KOPT-K1 (cell line): ENCODE measurements at regions not wholly inside any gene's neighbourhood (a gene's known extent, or its start where the extent isn't known, plus 50 kb on each side); places are given as distances from the start of the nearest gene placed in this dataset.

Experiments
- H3K27ac ChIP-seq: fragments of 200-600 bp; sonication (generic); 2 replicates; pipeline ENCODE4 v1.5.1; 2016; ENCODE audit warnings: antibody characterized with exemption, mild to moderate bottlenecking, low read depth, low read length; ENCODE audit not compliant: poor library complexity, severe bottlenecking
- H3K36me3 ChIP-seq: fragments of 200-600 bp; sonication (generic); 2 replicates; pipeline ENCODE4 v1.5.1; 2017; ENCODE audit warnings: antibody characterized with exemption, mild to moderate bottlenecking, low read length, moderate library complexity; ENCODE audit not compliant: insufficient read depth
- H3K9me3 ChIP-seq: fragments of 200-600 bp; sonication (generic); 2 replicates; pipeline ENCODE4 v1.5.1; 2017; ENCODE audit warnings: antibody characterized with exemption, low read length, mild to moderate bottlenecking; ENCODE audit not compliant: insufficient read depth, poor library complexity, severe bottlenecking

DNA sequence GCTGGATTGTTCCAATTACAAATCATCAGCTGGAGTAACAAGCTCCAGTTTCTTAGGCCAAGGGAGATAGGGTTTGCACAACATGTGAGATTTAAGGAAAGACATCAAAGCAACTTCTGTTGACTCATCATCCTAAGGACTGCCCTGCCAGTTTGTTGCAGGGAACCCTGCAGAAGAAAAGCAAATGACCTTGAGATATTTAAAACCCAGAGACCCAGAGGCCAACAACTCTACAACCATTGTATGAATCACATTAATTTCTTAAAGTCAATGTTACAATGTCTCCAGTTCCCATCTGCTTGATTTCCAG lies 491.8 kb upstream of the ACVR2A start:
- H3K36me3 ChIP-seq, result no peaks in the 10 kb centered on the region
- H3K27ac ChIP-seq, result no peak overlapping the region
- H3K9me3 ChIP-seq, result no peaks in the 10 kb centered on the region

DNA sequence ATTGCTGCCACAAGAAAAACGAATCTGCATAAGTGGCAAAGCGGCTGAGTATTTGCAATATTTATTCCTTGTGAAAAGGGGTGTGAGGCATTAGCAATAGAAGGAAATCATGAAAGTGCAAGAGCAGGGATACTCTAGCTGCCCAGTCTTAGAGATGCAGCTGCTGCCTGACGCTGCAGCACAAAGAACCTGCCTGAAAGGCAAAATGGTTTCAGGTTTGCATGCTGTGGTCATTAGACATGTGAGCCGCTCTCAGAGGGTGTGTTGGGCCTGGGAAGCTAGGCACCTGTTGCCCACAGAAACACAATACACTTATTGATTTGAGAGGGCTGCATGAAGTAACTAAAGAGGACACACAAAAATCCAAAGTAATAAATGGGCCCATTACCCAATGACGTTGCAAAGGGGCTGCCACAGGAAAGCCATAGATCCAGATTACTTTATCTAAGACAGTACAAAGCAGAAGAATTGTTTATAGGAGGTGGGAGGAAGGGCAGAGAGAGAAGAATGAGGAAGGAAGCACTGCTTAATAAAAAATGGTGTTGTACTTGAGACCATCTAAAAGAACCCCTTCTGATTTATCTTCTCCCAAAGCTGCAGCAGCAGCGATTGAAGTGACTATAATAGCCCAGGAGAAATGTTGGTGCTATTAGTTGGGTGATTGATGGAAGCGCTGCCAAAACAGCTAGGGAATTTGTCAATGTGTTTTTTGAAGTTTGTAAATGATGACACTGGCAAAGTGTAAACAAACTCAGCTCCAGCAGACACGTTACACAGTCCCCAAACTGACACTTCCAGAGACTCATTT lies 492.4 kb upstream of the ACVR2A start:
- Histone ChIP-seq H3K9me3 (no peaks in the 10 kb centered on the region), H3K27ac (no peak overlapping the region), H3K36me3 (no peaks in the 10 kb centered on the region)

DNA sequence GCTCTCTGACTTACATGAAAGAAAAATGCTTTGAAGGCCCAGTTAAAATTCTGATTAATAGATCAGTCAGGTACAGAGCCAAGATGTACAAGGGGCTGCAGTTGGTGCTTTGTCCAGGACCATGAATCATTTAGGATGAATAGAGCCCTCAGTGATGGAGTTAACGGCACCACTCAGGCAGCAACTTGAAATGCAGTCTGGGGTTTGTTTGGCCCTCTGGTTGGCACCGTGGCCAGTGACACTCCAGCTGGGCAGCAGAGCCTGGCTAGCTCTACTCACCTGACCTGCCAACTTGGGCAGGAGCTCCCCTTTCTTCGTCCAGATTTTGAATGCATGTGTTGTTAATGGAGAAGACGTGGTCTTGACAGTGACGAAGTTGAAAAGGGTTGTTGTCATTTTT lies 493.0 kb upstream of the ACVR2A start:
- Histone ChIP-seq H3K27ac (no peak overlapping the region), H3K36me3 (no peaks in the 10 kb centered on the region), H3K9me3 (no peaks in the 10 kb centered on the region)

DNA sequence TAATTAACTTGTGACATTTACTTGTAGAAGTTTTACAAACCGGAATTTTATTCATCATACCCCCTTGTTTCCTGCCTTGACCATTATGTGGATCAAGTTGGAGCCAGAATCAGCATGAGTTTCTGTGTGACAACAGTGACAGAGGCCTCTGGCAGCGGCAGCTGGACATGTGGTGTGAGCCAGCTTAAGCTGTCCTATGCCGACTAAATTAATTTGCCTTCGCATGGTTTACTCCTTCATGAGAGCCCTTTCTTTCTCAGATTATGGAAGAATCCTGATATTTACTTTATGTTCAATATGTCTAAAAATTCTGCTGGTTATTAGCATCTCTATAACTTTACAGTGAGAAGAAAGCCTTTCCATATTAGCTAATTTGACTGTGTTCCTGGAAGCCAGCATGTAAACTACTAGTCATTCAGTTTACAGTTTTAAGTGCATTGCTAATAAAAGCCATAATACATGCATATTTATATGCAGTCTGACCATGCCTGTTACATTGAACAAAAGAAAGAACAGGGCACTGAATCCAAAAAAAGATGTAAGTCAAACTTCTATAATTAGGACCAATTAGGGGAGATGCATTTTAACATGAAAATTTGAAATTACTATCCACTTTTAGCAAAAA lies 495.8 kb upstream of the ACVR2A start:
- no peaks in the 10 kb centered on the region for H3K9me3 ChIP-seq
- no peaks in the 10 kb centered on the region for H3K36me3 ChIP-seq
- no peak overlapping the region for H3K27ac ChIP-seq

DNA sequence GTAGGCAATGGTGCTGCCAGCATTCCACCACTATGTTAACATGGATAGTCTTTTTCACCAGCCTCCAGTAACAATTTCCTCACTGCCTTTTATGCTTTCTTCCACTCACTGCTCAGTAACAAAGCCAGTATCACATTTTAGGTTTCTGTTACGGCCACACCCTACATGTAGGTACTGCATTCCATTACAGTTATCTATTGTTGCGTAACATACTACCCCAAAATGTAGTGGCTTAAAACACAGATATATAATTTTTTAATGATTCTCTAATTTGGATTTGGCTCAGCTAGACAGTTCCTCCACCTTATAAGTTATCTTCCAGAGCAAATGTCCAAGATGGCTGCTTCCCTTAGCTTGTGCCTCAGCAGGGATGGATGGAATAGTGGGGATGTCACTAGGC lies 498.7 kb upstream of the ACVR2A start:
- no peaks in the 10 kb centered on the region for H3K36me3 ChIP-seq
- no peaks in the 10 kb centered on the region for H3K9me3 ChIP-seq
- H3K27ac ChIP-seq, result no peak overlapping the region

DNA sequence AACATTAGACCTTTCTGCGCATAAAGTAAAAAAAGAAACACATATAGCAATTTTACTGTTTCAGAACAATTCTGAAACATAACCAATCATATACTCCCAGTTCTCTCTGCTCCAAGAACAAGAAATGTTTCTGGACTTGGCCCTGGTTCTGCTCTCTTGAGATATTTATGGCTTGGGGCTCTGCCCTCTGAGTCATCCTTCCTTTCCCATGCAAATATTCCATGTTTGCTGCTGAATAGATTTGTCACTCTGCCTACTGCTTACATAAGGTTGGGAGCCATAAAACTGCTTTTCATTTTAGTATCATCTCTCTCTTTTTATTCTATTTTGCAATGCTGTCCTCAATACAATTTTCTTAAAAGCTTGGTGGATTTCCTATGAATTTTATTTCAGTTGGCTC lies 499.6 kb upstream of the ACVR2A start:
- Histone ChIP-seq H3K9me3 (no peaks in the 10 kb centered on the region), H3K27ac (no peak overlapping the region), H3K36me3 (no peaks in the 10 kb centered on the region)

DNA sequence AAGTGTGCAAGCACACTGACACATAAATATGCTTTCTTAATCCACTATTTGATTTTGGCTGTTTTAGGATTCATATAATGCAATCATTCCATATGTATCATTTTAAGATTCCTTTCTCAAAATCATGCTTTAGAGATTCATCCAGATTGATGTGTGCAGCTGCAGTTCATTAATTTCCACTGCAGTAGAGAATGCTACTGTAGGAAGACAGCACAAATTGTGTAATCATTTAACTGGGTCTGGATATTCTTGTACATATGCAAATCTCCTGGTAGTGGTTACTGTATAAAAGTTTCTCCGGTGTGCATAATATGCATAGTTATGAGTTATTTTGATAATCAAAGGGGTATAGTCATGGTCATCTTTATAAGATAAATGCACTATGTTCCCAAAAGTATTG lies 502.5 kb upstream of the ACVR2A start:
- no peak overlapping the region for H3K27ac ChIP-seq
- H3K36me3 ChIP-seq, result no peaks in the 10 kb centered on the region
- no peaks in the 10 kb centered on the region for H3K9me3 ChIP-seq

DNA sequence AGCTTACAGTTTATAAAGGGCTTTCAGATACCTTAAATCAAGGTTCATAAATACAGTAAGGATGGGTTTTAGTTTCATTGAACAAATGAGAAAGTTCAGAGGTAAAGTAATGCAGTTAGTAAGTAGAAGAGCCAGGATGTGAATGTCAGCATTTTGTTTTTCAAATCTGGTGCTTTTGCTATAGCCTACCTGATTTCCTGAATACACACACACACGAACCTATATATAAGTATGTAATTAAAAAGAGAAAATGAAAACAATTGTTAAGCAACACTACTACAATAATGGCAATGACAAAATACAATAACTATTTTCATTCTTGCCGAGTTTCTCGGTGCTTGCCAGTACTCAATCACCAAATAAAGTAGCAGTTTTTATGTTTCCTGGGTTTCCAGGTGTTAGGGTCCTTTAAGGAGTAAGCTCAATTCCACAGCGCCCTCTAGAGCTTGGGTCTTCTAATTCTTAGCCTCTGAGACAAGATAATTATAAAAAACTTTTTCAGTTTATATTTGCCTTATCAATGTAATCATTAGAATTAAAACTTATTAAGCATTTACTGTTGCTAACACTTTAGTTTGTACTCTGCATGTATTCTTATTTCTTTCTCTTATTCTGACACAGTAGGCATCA lies 512.9 kb upstream of the ACVR2A start:
- no peaks in the 10 kb centered on the region for H3K9me3 ChIP-seq
- no peaks in the 10 kb centered on the region for H3K36me3 ChIP-seq
- no peak overlapping the region for H3K27ac ChIP-seq

DNA sequence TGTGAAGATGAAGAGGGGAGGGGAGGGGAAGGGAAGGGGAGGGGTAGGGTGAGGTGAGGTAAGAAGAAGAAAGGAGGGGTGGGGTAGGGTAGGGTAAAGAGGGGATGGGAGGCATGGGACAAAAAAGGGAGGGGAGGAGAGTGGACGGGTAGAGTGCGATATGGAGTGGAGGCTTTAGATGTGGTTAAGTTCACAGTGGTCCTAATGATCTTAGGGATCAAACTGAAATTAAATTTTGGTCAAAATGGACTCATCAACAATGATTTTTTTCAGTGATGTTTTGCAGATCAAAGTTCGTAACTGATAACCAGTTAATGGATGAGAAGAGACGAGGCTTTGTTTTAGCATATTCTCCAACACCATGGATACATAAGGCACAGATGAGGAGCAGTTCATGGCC lies 513.9 kb upstream of the ACVR2A start:
- no peaks in the 10 kb centered on the region for H3K9me3 ChIP-seq
- H3K27ac ChIP-seq, result no peak overlapping the region
- H3K36me3 ChIP-seq, result no peaks in the 10 kb centered on the region

DNA sequence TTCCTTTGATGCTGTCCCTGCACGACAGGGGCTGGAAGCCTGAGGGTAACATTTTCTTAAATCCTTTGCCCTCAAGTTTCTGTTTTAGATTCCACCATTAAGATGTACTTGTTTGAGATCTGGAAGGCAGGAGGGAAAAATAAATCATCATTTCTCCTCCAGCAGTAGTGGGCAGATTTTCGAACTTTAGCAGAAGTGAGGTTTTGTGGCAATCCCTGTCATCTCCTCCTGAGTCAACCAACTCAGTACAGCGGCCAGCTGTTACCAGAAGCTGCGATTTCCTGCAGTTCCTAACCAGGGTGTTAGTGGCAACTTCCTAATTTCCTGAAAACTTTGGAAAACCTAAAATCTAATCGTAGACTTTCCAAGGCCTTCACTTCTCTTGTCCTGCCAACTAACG lies 517.2 kb upstream of the ACVR2A start:
- H3K27ac ChIP-seq, result no peak overlapping the region
- no peaks in the 10 kb centered on the region for H3K9me3 ChIP-seq
- no peaks in the 10 kb centered on the region for H3K36me3 ChIP-seq

DNA sequence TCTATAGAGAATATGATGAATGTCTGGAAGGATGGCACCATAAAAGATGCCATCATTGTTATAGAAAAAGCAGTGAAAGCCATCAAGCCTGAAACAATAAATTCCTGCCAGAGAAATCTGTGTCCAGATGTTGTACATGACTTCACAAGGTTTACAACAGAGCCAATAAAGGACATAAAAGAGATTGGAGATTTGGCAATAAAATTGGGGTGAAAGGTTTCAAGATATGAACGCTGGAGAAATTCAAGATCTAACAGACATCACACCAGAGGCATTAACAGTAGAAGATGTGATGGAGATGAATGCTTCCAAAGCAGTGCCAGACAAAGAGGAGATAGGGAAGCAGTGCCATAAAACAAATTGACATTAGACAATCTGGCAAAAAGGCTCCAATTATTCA lies 518.8 kb upstream of the ACVR2A start:
- Histone ChIP-seq H3K36me3 (no peaks in the 10 kb centered on the region), H3K27ac (no peak overlapping the region), H3K9me3 (no peaks in the 10 kb centered on the region)

DNA sequence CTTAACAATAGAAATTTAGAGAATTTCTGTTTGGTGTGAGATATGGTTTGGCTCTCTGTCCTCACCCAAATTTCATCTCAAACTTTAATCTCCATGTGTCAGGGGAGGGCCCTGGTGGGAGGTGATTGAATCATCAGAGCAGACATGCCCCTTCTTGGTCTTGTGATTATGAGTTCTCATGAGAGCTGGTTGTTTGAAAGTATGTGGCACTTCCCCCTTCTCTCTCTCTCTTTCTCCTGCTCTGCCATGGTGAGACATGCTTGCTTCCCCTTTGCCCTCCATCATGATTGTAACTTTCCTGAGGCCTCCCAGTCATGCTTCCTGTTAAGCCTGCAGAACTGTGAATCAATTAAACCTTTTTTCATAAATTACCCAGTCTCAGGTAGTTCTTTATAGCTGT lies 524.7 kb upstream of the ACVR2A start:
- Histone ChIP-seq H3K27ac (no peak overlapping the region), H3K9me3 (no peaks in the 10 kb centered on the region), H3K36me3 (no peaks in the 10 kb centered on the region)

DNA sequence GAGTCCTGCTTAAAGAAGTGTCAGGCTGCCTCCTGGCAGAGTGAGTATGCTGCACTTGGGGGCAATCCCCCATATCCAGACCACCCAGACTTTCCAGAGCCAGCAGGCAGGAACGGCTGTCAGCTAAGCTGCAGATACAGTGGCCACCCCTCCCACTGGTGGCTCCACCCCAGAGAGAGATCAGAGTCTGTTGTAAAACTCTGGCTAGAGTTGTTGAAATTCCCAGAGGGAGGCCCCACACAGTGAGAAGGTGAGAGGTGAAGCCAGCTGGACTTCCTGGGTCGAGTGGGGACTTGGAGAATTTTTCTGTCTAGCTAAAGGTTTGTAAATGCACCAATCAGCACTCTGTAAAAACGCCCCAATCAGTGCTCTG lies 533.8 kb upstream of the ACVR2A start:
- no peak overlapping the region for H3K27ac ChIP-seq
- no peaks in the 10 kb centered on the region for H3K36me3 ChIP-seq
- no peaks in the 10 kb centered on the region for H3K9me3 ChIP-seq

DNA sequence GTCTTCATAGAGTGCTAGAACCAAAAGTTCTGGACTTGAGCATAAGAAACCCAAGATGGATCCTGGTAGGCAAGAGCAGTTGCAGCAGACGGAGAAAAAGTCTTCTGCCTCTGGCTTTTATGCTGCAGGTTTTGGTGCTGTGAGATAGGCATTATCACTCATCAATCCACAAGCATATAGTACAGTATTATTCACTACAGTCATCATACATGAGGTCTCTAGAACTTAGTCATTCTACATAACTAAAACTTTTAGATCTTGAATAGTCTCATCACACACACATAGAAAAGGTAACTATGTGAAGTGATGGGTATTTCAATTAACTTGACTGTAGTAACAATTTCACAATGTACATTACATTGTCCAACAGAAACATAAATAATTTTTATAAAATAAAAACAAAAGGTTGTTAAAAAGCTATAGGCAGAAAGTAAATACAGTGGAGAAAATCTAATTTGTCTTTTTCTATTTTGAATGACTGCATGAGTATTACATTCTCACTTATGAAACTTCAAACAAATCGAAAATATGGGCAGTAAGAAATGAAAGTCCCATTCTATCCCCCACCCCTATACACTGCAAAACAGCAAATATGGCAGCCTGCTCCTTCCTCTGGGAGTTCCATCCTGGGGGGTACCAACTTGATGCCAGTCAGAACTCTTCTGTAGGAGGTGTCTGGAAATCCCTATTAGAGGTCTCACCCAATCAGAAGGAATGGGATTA lies 534.3 kb upstream of the ACVR2A start:
- no peaks in the 10 kb centered on the region for H3K9me3 ChIP-seq
- H3K36me3 ChIP-seq, result no peaks in the 10 kb centered on the region
- H3K27ac ChIP-seq, result no peak overlapping the region

DNA sequence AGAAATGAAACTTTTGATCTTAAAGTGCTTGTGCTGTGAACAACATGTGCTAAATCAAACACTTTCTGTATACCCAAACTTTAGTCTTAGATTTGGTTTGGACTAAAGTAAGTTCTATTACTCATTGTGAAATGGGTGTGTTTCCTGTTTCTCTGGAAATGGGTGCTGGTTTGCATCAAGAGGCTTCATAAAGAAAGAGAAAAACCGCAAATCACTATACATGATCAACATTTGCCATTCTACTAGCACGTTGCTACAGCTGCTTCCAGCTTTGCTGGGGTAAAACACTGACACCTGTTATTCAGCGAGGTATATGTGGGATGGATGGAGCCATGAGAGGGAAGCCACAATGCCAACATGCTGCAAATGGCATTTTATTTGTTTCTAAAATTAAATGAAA lies 547.0 kb upstream of the ACVR2A start:
- Histone ChIP-seq H3K36me3 (no peaks in the 10 kb centered on the region), H3K27ac (no peak overlapping the region), H3K9me3 (no peaks in the 10 kb centered on the region)
